A549 (cell line): ENCODE measurements at regions not wholly inside any gene's neighbourhood (a gene's known extent, or its start where the extent isn't known, plus 50 kb on each side); places are given as distances from the start of the nearest gene placed in this dataset.

Source experiments
- ATAC-seq, 2 experiments: fragments of 200-7000 bp in 1 of 2; fragments of >200 bp in 1 of 2; cut with Nextera tagmentation in 1 of 2; cut with Tn5 transposase in 1 of 2; 3 replicates each; pipeline versions ENCODE4 v1.8.0 to v1.9.1; 2018 to 2020; ENCODE audit warnings: mild to moderate bottlenecking in 1 of 2, moderate library complexity in 1 of 2
- CTCF ChIA-PET: fragments of 300-600 bp; sonication (Branson Sonifier 250); formaldehyde crosslinking; extraction: SDS; loops from one replicate; lab custom pipeline; 2021; ENCODE audit warnings: antibody characterized with exemption, inconsistent platforms; lab: Yijun Ruan, JAX
- POLR2A ChIA-PET: fragments of 350-600 bp; formaldehyde crosslinking; extraction: SDS; loops from one replicate; lab custom pipeline; 2021; ENCODE audit warnings: antibody characterized with exemption, inconsistent platforms; lab: Yijun Ruan, JAX
- DNase-seq, 2 experiments: peaks; one replicate each; pipeline versions ENCODE4 v3.0.0 to v3.0.0-alpha.2; 2011 to 2016; ENCODE audit warnings: low read depth in 1 of 2, low spot score in 1 of 2
- FAIRE-seq: peaks from 2 replicates; lab custom pipeline; 2011; peaks lifted over from hg19 to GRCh38; lab: Jason Lieb, UNC
- H3K27ac ChIP-seq, 2 experiments: fragments of >200 bp; sonication (Bioruptor Twin); formaldehyde crosslinking; 3 replicates each; pipeline ENCODE4 v1.5.1; 2016 to 2017
- H3K4me1 ChIP-seq: fragments of >200 bp; sonication (Bioruptor Twin); formaldehyde crosslinking; 3 replicates; pipeline ENCODE4 v1.6.1; 2016
- H3K4me2 ChIP-seq: fragments of >200 bp; sonication (Bioruptor Twin); formaldehyde crosslinking; 3 replicates; pipeline ENCODE4 v1.6.1; 2016
- H3K4me3 ChIP-seq: fragments of >200 bp; sonication (Bioruptor Twin); formaldehyde crosslinking; 3 replicates; pipeline ENCODE4 v1.5.1; 2016
- H3K9me3 ChIP-seq: fragments of >200 bp; sonication (Bioruptor Twin); formaldehyde crosslinking; 3 replicates; pipeline ENCODE4 v1.6.1; 2016
- ATOH8 ChIP-seq: fragments of 250-450 bp; sonication (Bioruptor Pico); IDR thresholded peaks from 2 replicates; pipeline ENCODE4 v1.5.0; 2020; ENCODE audit warnings: low read depth, mild to moderate bottlenecking, moderate library complexity
- BCL3 ChIP-seq: fragments of >200 bp; sonication (Bioruptor Twin); formaldehyde crosslinking; IDR thresholded peaks from 3 replicates; pipeline ENCODE4 v1.6.1; 2016
- BHLHE40 ChIP-seq: IDR thresholded peaks from 2 replicates; pipeline ENCODE4 v1.6.1; 2012; ENCODE audit warnings: low read depth, low read length, inconsistent platforms
- CBX8 ChIP-seq: fragments of 200-600 bp; sonication (generic); IDR thresholded peaks from 2 replicates; pipeline ENCODE4 v1.6.1; 2016
- CTCF ChIP-seq: fragments of >200 bp; sonication (Bioruptor Twin); formaldehyde crosslinking; IDR thresholded peaks from 3 replicates; pipeline ENCODE4 v1.5.1; 2016
- EHMT2 ChIP-seq: fragments of 200-600 bp; sonication (generic); IDR thresholded peaks from 2 replicates; pipeline ENCODE4 v1.6.1; 2016; ENCODE audit warnings: antibody characterized with exemption, low read depth, mild to moderate bottlenecking, moderate library complexity
- FOSB ChIP-seq: fragments of 250-450 bp; sonication (Bioruptor Pico); IDR thresholded peaks from 2 replicates; pipeline ENCODE4 v1.5.0; 2020; ENCODE audit warnings: mild to moderate bottlenecking, moderate library complexity
- FOSL2 ChIP-seq, 2 experiments: fragments of 450-650 bp in 1 of 2; fragments of >200 bp in 1 of 2; sonication (Bioruptor Twin) in 1 of 2; formaldehyde crosslinking; IDR thresholded peaks; 2 replicates each; pipeline versions ENCODE4 v1.5.0 to v1.6.1; 2016 to 2020; ENCODE audit warnings: mild to moderate bottlenecking in 1 of 2, moderate library complexity in 1 of 2
- HES2 ChIP-seq: fragments of >200 bp; sonication (Bioruptor Twin); formaldehyde crosslinking; IDR thresholded peaks from 2 replicates; pipeline ENCODE4 v1.6.1; 2016
- HEYL ChIP-seq: fragments of 250-450 bp; sonication (Bioruptor Pico); IDR thresholded peaks from 2 replicates; pipeline ENCODE4 v1.8.0; 2021; ENCODE audit warnings: mild to moderate bottlenecking, moderate library complexity
- HMGXB4 ChIP-seq: fragments of 250-450 bp; sonication (Bioruptor Pico); IDR thresholded peaks from 2 replicates; pipeline ENCODE4 v1.5.0; 2021; ENCODE audit warnings: mild to moderate bottlenecking, moderate library complexity, borderline replicate concordance
- JUN ChIP-seq, 2 experiments: fragments of >200 bp; sonication (Bioruptor Twin); formaldehyde crosslinking; IDR thresholded peaks; 2 replicates in 1 of 2; 3 replicates in 1 of 2; pipeline ENCODE4 v1.6.1; 2016 to 2017
- JUNB ChIP-seq: fragments of >200 bp; sonication (Bioruptor Twin); formaldehyde crosslinking; IDR thresholded peaks from 2 replicates; pipeline ENCODE4 v1.6.1; 2016
- MAX ChIP-seq: IDR thresholded peaks from 2 replicates; pipeline ENCODE4 v1.6.1; 2012
- MAZ ChIP-seq: fragments of 150-350 bp; IDR thresholded peaks from 2 replicates; pipeline ENCODE4 v1.6.1; 2014; ENCODE audit warnings: antibody characterized with exemption, low read depth, low read length, borderline replicate concordance
- NFE2L2 ChIP-seq: fragments of 150-350 bp; conservative IDR thresholded peaks from 2 replicates; pipeline ENCODE4 v1.6.1; 2014; ENCODE audit warnings: low read length
- NR3C1 ChIP-seq: fragments of >200 bp; sonication (Bioruptor Twin); formaldehyde crosslinking; IDR thresholded peaks from 3 replicates; pipeline ENCODE4 v1.6.1; 2017
- PBX3 ChIP-seq: IDR thresholded peaks from 2 replicates; pipeline ENCODE4 v1.6.1; 2012
- POLR2AphosphoS2 ChIP-seq: conservative IDR thresholded peaks from 2 replicates; pipeline ENCODE4 v1.6.1; 2012; ENCODE audit warnings: low read length, improper control_type of control experiment, inconsistent platforms
- RAD21 ChIP-seq, 2 experiments: fragments of >200 bp in 1 of 2; sonication (Bioruptor Twin) in 1 of 2; formaldehyde crosslinking in 1 of 2; IDR thresholded peaks in 1 of 2; conservative IDR thresholded peaks in 1 of 2; 2 replicates in 1 of 2; 3 replicates in 1 of 2; pipeline ENCODE4 v1.6.1; 2012 to 2018; ENCODE audit warnings: inconsistent platforms in 1 of 2
- RCOR1 ChIP-seq: fragments of 150-350 bp; IDR thresholded peaks from 2 replicates; pipeline ENCODE4 v1.6.1; 2014; ENCODE audit warnings: antibody characterized with exemption, low read length, low read depth
- ZFP36 ChIP-seq: fragments of 450-650 bp; IDR thresholded peaks from 2 replicates; pipeline ENCODE4 v1.6.1; 2014; ENCODE audit warnings: borderline replicate concordance; ENCODE audit not compliant: partially characterized antibody
- WGBS: methylation state at CpG from one replicate; pipeline ENCODE4 v1.1.6; 2017; ENCODE audit errors: missing lambda C conversion rate; 5-methylcytosine and 5-hydroxymethylcytosine counted together

GRCh38 chr1:59105548-59106507, 191.1 kb upstream of the FGGY start:
- TF ChIP-seq NFE2L2 (no peak), RAD21 (conservative IDR thresholded peaks at IDR 0.05 in 1 of 2, IDR thresholded peaks at IDR 0.05 in 1 of 2) (no peak), PBX3 (no peak), NR3C1 (no peak), ZFP36 (no peak), BHLHE40 (no peak)
- Histone ChIP-seq H3K4me2 (no peak overlapping the region), H3K9me3 (no peaks in the 10 kb centered on the region), H3K27ac (no peak overlapping the region), H3K4me1 (no peaks in the 10 kb centered on the region), H3K4me3 (no peak overlapping the region)
- 84% methylated on average over 7 of the region's 7 CpGs for WGBS
- ATAC-seq (no peak), DNase-seq (no peak), FAIRE-seq (no peak)
- CTCF ChIA-PET, result interaction anchor here (0.6 kb wide), 1 partner anchor 104 kb away, joined by 3 read pairs; no protein-coding TSS in a partner anchor
- POLR2A ChIA-PET, result no interaction called here

- WGBS, result 100% methylated on average over 4 of the region's 5 CpGs
- Histone ChIP-seq H3K27ac (no peak overlapping the region), H3K4me2 (no peak overlapping the region), H3K9me3 (no peaks in the 10 kb centered on the region), H3K4me1 (no peaks in the 10 kb centered on the region), H3K4me3 (no peak overlapping the region)
- CTCF ChIA-PET, result interaction anchor here (0.6 to 1.6 kb wide), 2 partner anchors 11 to 299 kb away, joined by 3 to 4 read pairs; no protein-coding TSS in a partner anchor
- TF ChIP-seq FOSB (CRISPR knock-in tag) (no peak), HES2 (no peak), ATOH8 (CRISPR knock-in tag) (no peak), FOSL2 (IDR thresholded peaks at IDR 0.05) (no peak), FOSL2 (CRISPR knock-in tag; IDR thresholded peaks at IDR 0.05) (no peak), MAZ (no peak), BCL3 (no peak), CTCF (no peak), RCOR1 (no peak), POLR2AphosphoS2 (no peak), HMGXB4 (CRISPR knock-in tag) (no peak), CBX8 (no peak), JUN (IDR thresholded peaks at IDR 0.05) (no peak), EHMT2 (no peak), MAX (no peak), JUNB (no peak), HEYL (CRISPR knock-in tag) (no peak)
- POLR2A ChIA-PET, result no interaction called here
- FAIRE-seq (no peak), ATAC-seq (no peak), DNase-seq (no peak)
Measured at GRCh38 chr1:59107516-59107915, 189.4 kb upstream of the FGGY start.
